ENCODE measurements at regions not wholly inside any gene's neighbourhood (a gene's known extent, or its start where the extent isn't known, plus 50 kb on each side); places are given as distances from the start of the nearest gene placed in this dataset.
A peak's percentile ranks its signal among the peaks of the same experiment; 100 is the strongest.

GRCh38 chr6:15990179-15990578 is 138.7 kb upstream of the MYLIP start:
- no TSS peak for BruUV-seq (replicated peaks)
- Histone ChIP-seq H3K27me3 (replicated peaks in 1 of 2; ENCODE audit: control insufficient read depth in 2 of 2, insufficient read depth in 2 of 2, low read length in 1 of 2) (no peaks in the 10 kb centered on the region), H3K79me2 (ENCODE audit: control insufficient read depth, insufficient read depth, low read length) (no peaks in the 10 kb centered on the region), H3K9me3 (replicated peaks; ENCODE audit: control insufficient read depth, insufficient read depth, low read length) (no peaks in the 10 kb centered on the region; the same call in 1 of the 3 replicates), H3K9ac (ENCODE audit: control insufficient read depth, insufficient read depth, low read length) (no peak overlapping the region), H3K36me3 (ENCODE audit: control insufficient read depth in 2 of 2, insufficient read depth in 2 of 2, low read length in 1 of 2) (no peaks in the 10 kb centered on the region), H4K20me1 (ENCODE audit: control insufficient read depth, insufficient read depth) (no peaks in the 10 kb centered on the region), H3K4me1 (ENCODE audit: control insufficient read depth, insufficient read depth, low read length) (peaks cover 17% of the 10 kb centered on the region), H2AFZ (ENCODE audit: control insufficient read depth, low read depth, low read length) (peak overlapping the region; percentile 79), H3K4me3 (no peak overlapping the region), H3K27ac (ENCODE audit: control insufficient read depth, insufficient read depth) (peak overlapping the region; percentile 37), H3K4me2 (ENCODE audit: control insufficient read depth, insufficient read depth) (0 out of 2 replicates have a peak overlapping the region, but pooled peaks have one; percentile 23)
- DNase-seq (ENCODE audit: low read depth, low spot score) (peak; percentile 16), FAIRE-seq (no peak), ATAC-seq (peak; percentile 60)
- 0% methylated on average over 2 of the region's 2 CpGs for WGBS (ENCODE audit: insufficient coverage, insufficient replicate concordance, low lambda C conversion rate, missing lambda C conversion rate)
- ChIA-PET SMC1A (ENCODE audit: uncharacterized antibody, unreplicated experiment) (interaction anchor here (0.7 to 4.6 kb wide), 39 partner anchors 8 to 299 kb away, joined by 3 to 28 read pairs (median 4); partner anchors contain the start of gene MYLIP), CTCF (interaction anchor here (0.8 to 1.9 kb wide), 13 partner anchors 9 to 299 kb away, joined by 3 to 6 read pairs (median 4); partner anchors contain the start of gene MYLIP), POLR2A (interaction anchor here (0.8 to 2.5 kb wide), 10 partner anchors 15 to 146 kb away, joined by 3 to 13 read pairs (median 4); no protein-coding TSS in a partner anchor), RAD21 (ENCODE audit: unreplicated experiment) (interaction anchor here (1.0 to 4.2 kb wide), 19 partner anchors 10 to 299 kb away, joined by 3 to 18 read pairs (median 4); partner anchors contain the start of gene MYLIP)
- in situ Hi-C loops (cut with MboI) (no loop called here), intact Hi-C loops (cut with micrococcal nuclease; ENCODE audit: unreplicated experiment) (no loop called here)
- TF ChIP-seq BCL11A (IDR thresholded peaks at IDR 0.05; ENCODE audit: low read depth, low read length) = no peak
- TF ChIP-seq HDAC6 (IDR thresholded peaks at IDR 0.05; ENCODE audit: unreplicated experiment) = no peak
- TF ChIP-seq HCFC1 (IDR thresholded peaks at IDR 0.05; ENCODE audit: low read length) = no peak
- no peak for TF ChIP-seq BRCA1 (IDR thresholded peaks at IDR 0.05; ENCODE audit: low read depth, low read length)
- TF ChIP-seq ZNF687 (IDR thresholded peaks at IDR 0.05) = peak; percentile 37; the same call in 1 of the 2 replicates
- no peak for TF ChIP-seq E2F8 (IDR thresholded peaks at IDR 0.05; ENCODE audit: low read depth, partially characterized antibody)
- TF ChIP-seq ZNF592 (IDR thresholded peaks at IDR 0.05) = 0 out of 2 replicates have a peak, but pooled peaks have one; percentile 43
- no peak for TF ChIP-seq RCOR1 (conservative IDR thresholded peaks at IDR 0.05; ENCODE audit: low read depth, low read length)
- no peak for TF ChIP-seq WRNIP1 (IDR thresholded peaks at IDR 0.05; ENCODE audit: borderline replicate concordance, low read depth, low read length)
- no peak for TF ChIP-seq HDAC2 (IDR thresholded peaks at IDR 0.05)
- no peak for TF ChIP-seq IRF5 (IDR thresholded peaks at IDR 0.05; ENCODE audit: borderline replicate concordance)
- TF ChIP-seq FOXM1 (IDR thresholded peaks at IDR 0.05; ENCODE audit: low read depth, low read length) = no peak

All from GM12878 (cell line).